ENCODE measurements at regions not wholly inside any gene's neighbourhood (a gene's known extent, or its start where the extent isn't known, plus 50 kb on each side); places are given as distances from the start of the nearest gene placed in this dataset.
"Not testable (repeated sequence)": the region's sequence is repeated elsewhere in the genome, so short reads cannot be mapped to it uniquely, and the experiment has no call there.

GRCh38 chr4:26009502-26009901 lies 95.5 kb downstream of the SMIM20 start:
- TF ChIP-seq POLR2A (IDR thresholded peaks at IDR 0.05; ENCODE audit: low read length): no peak
- TF ChIP-seq GATA1 (IDR thresholded peaks at IDR 0.05; ENCODE audit: low read depth, low read length): no peak
- no peak for DNase-seq

GRCh38 chr4:26010304-26010703 lies 96.3 kb downstream of the SMIM20 start:
- TF ChIP-seq GATA1 (IDR thresholded peaks at IDR 0.05; ENCODE audit: low read depth, low read length) (no peak), POLR2A (IDR thresholded peaks at IDR 0.05; ENCODE audit: low read length) (no peak)

GRCh38 chr4:26013629-26014028 lies 99.6 kb downstream of the SMIM20 start:
- no peak for DNase-seq
- no peak for TF ChIP-seq GATA1 (IDR thresholded peaks at IDR 0.05; ENCODE audit: low read depth, low read length)
- no peak for TF ChIP-seq POLR2A (IDR thresholded peaks at IDR 0.05; ENCODE audit: low read length)

More at GRCh38 chr4:26010304-26010703, 96.3 kb downstream of the SMIM20 start:
- DNase-seq: no peak

- no peak for TF ChIP-seq GATA1 (IDR thresholded peaks at IDR 0.05; ENCODE audit: low read depth, low read length)
- TF ChIP-seq POLR2A (IDR thresholded peaks at IDR 0.05; ENCODE audit: low read length): no peak
- no peak for DNase-seq
These were observed 101.2 kb downstream of the SMIM20 start for GRCh38 chr4:26015133-26015651.

GRCh38 chr4:26015906-26016305 lies 101.9 kb downstream of the SMIM20 start:
- DNase-seq: no peak

GRCh38 chr4:26017531-26017930 lies 103.5 kb downstream of the SMIM20 start:
- TF ChIP-seq POLR2A (IDR thresholded peaks at IDR 0.05; ENCODE audit: low read length) (no peak), GATA1 (IDR thresholded peaks at IDR 0.05; ENCODE audit: low read depth, low read length) (no peak)
- DNase-seq: no peak

More at GRCh38 chr4:26015906-26016305, 101.9 kb downstream of the SMIM20 start:
- TF ChIP-seq GATA1 (IDR thresholded peaks at IDR 0.05; ENCODE audit: low read depth, low read length) (no peak), POLR2A (IDR thresholded peaks at IDR 0.05; ENCODE audit: low read length) (no peak)

GRCh38 chr4:26017961-26018700 lies 104.1 kb downstream of the SMIM20 start:
- DNase-seq: not testable (repeated sequence)

GRCh38 chr4:26020083-26020668 lies 106.2 kb downstream of the SMIM20 start:
- TF ChIP-seq GATA1 (IDR thresholded peaks at IDR 0.05; ENCODE audit: low read depth, low read length) (no peak), POLR2A (IDR thresholded peaks at IDR 0.05; ENCODE audit: low read length) (no peak)
- no peak for DNase-seq

GRCh38 chr4:26020881-26021280 lies 106.9 kb downstream of the SMIM20 start:
- no peak for TF ChIP-seq GATA1 (IDR thresholded peaks at IDR 0.05; ENCODE audit: low read depth, low read length)
- no peak for DNase-seq

- TF ChIP-seq GATA1 (IDR thresholded peaks at IDR 0.05; ENCODE audit: low read depth, low read length) (no peak), POLR2A (IDR thresholded peaks at IDR 0.05; ENCODE audit: low read length) (no peak)
- no peak for DNase-seq
These were observed 107.7 kb downstream of the SMIM20 start for GRCh38 chr4:26021417-26022345.

GRCh38 chr4:26022346-26023202 lies 108.6 kb downstream of the SMIM20 start:
- TF ChIP-seq POLR2A (IDR thresholded peaks at IDR 0.05; ENCODE audit: low read length) (no peak), GATA1 (IDR thresholded peaks at IDR 0.05; ENCODE audit: low read depth, low read length) (no peak)
- DNase-seq: no peak

GRCh38 chr4:26023203-26023972 lies 109.4 kb downstream of the SMIM20 start:
- TF ChIP-seq GATA1 (IDR thresholded peaks at IDR 0.05; ENCODE audit: low read depth, low read length) (no peak), POLR2A (IDR thresholded peaks at IDR 0.05; ENCODE audit: low read length) (no peak)
- no peak for DNase-seq

Measured in erythroblast (primary cell).